LNCaP clone FGC (cell line): ENCODE measurements at regions not wholly inside any gene's neighbourhood (a gene's known extent, or its start where the extent isn't known, plus 50 kb on each side); places are given as distances from the start of the nearest gene placed in this dataset.

Source experiments
- DNase-seq: peaks from one replicate; pipeline ENCODE4 v3.0.0-alpha.2; 2011; ENCODE audit warnings: low read depth
- H3K4me3 ChIP-seq: 2 replicates; pipeline ENCODE4 v1.5.1; 2011; ENCODE audit warnings: mild to moderate bottlenecking, low read depth, low read length, control low read depth
- CTCF ChIP-seq: IDR thresholded peaks from 2 replicates; pipeline ENCODE4 v1.5.1; 2012; ENCODE audit warnings: mild to moderate bottlenecking; ENCODE audit not compliant: control insufficient read depth, insufficient read depth; ENCODE audit errors: extremely low read depth

- no peak for TF ChIP-seq CTCF
- DNase-seq: no peak
- no peak overlapping the region for H3K4me3 ChIP-seq
Observed at GRCh38 chr19:28847468-28847867, 365.5 kb downstream of the UQCRFS1 start.

GRCh38 chr19:28846094-28846812 lies 366.7 kb downstream of the UQCRFS1 start:
- no peak for TF ChIP-seq CTCF
- H3K4me3 ChIP-seq: no peak overlapping the region

GRCh38 chr19:28843761-28844492 lies 369.0 kb downstream of the UQCRFS1 start:
- no peak overlapping the region for H3K4me3 ChIP-seq
- no peak for DNase-seq
- TF ChIP-seq CTCF: no peak

More at GRCh38 chr19:28846094-28846812, 366.7 kb downstream of the UQCRFS1 start:
- DNase-seq: no peak

GRCh38 chr19:28841531-28841930 lies 371.4 kb downstream of the UQCRFS1 start:
- no peak for DNase-seq
- no peak overlapping the region for H3K4me3 ChIP-seq
- no peak for TF ChIP-seq CTCF

GRCh38 chr19:28840891-28841290 lies 372.1 kb downstream of the UQCRFS1 start:
- no peak for TF ChIP-seq CTCF
- DNase-seq: no peak
- no peak overlapping the region for H3K4me3 ChIP-seq

- TF ChIP-seq CTCF: no peak
- DNase-seq: no peak
- H3K4me3 ChIP-seq: no peak overlapping the region
Observed at GRCh38 chr19:28839455-28839854, 373.5 kb downstream of the UQCRFS1 start.
